GM12891 (cell line): ENCODE measurements at regions not wholly inside any gene's neighbourhood (a gene's known extent, or its start where the extent isn't known, plus 50 kb on each side); places are given as distances from the start of the nearest gene placed in this dataset.

ENCODE experiments used
- PAX5 ChIP-seq: IDR thresholded peaks from 2 replicates; pipeline ENCODE4 v1.6.1; 2011; ENCODE audit warnings: low read length, moderate library complexity, mild to moderate bottlenecking; ENCODE audit not compliant: insufficient read depth, severe bottlenecking
- POLR2A ChIP-seq: IDR thresholded peaks from 2 replicates; pipeline ENCODE4 v1.6.1; 2011; ENCODE audit warnings: low read depth, low read length, control low read depth
- POLR2AphosphoS5 ChIP-seq: IDR thresholded peaks from 2 replicates; pipeline ENCODE4 v1.6.1; 2011; ENCODE audit warnings: low read depth, low read length, control low read depth
- POU2F2 ChIP-seq: IDR thresholded peaks from 2 replicates; pipeline ENCODE4 v1.6.1; 2011; ENCODE audit warnings: low read depth, mild to moderate bottlenecking, control low read depth, low read length, moderate library complexity
- SPI1 ChIP-seq: IDR thresholded peaks from 2 replicates; pipeline ENCODE4 v1.6.1; 2011; ENCODE audit warnings: low read depth, low read length, control low read depth
- TAF1 ChIP-seq: IDR thresholded peaks from 2 replicates; pipeline ENCODE4 v1.6.1; 2011; ENCODE audit warnings: low read depth, low read length, control low read depth

DNA sequence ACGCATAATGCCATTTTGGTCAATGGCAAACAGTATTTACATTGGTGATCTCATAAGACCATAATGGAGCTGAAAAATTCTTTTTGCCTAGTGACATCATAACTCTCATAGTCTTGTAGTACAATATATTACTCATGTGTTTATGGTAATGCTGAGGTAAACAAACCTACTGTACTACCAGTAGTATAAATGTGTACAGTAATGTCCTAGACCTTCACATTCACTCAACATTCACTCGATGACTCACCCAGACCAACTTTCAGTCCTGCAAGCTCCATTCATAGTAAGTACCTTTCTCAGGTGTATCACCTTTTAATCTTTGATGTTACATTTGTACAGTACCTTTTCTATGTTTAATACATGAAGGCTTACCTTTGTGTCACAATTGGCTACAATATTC is 558.2 kb upstream of the PIK3C3 start:
- TF ChIP-seq TAF1 (no peak), POLR2A (no peak), PAX5 (no peak), POLR2AphosphoS5 (no peak), SPI1 (no peak), POU2F2 (no peak)
